Stimulated activated CD4-positive, alpha-beta T cell treated with anti-CD3 and anti-CD28 coated beads, Interleukin-15, amount 100 ng/mL, for 24 hours (primary cell): ENCODE measurements at regions not wholly inside any gene's neighbourhood (a gene's known extent, or its start where the extent isn't known, plus 50 kb on each side); places are given as distances from the start of the nearest gene placed in this dataset.
"Not testable (repeated sequence)": the region's sequence is repeated elsewhere in the genome, so short reads cannot be mapped to it uniquely, and the experiment has no call there.

Experiments
- DNase-seq: peaks from one replicate; pipeline ENCODE4 v3.0.0-alpha.2; 2020

DNA sequence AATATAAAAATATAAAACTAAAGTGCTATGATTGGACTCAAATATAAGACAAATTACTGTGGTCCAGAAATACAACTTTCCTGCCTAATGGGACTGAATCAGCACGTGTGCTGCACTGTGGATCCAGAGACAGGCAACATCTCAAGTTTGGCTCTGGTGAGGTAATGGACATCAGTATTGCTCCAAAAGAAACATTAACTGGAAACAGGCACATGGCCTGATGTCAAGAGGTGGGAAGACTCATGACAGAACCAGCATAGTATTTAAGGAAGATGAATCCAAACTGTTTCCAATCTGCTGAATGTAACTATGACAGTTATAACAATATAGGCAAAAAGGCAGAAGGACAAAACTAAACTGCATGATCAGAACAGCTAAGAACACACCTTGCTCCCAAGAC is 354.6 kb downstream of the FSIP2 start:
- DNase-seq: no peak

- no peak for DNase-seq
Measured at GRCh38 chr2:186098821-186099220, 360.2 kb downstream of the FSIP2 start.

DNA sequence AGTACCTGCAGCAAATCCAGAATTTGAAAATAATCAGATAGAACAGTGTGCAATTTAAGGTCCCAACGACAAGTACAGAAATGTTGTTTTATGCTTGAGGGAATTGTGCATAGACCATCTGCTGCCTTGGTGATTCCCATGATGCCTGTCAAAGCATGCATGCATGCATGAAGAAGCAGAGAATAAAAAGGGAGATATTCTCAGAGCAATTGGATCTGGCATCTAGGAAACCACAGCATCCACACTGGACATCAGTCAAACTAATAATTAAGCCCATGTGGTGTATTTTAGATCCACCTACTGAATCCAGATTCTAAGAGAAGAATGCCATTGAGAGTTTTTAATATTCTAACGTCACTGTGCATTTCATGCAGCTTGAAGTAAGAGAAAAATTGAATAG is 361.2 kb downstream of the FSIP2 start:
- DNase-seq: no peak

DNA sequence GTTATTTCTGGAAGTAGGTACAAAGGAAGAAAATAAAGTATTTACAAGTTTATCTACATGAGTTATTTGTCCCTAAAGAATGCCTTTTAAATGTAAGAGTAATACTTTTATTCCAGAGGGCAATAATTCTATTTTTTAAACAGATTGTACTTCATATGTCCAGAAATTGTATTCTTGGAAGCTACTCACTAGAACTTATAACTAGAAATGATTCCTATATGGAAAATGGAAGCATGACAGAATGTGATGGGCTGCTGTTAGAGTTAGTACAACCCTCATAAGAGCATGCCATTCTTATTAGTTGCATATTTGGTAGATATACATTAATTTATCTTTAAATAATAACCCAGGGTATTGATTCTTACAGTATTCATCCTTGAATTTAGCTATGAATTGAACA is 362.0 kb downstream of the FSIP2 start:
- DNase-seq: no peak

DNA sequence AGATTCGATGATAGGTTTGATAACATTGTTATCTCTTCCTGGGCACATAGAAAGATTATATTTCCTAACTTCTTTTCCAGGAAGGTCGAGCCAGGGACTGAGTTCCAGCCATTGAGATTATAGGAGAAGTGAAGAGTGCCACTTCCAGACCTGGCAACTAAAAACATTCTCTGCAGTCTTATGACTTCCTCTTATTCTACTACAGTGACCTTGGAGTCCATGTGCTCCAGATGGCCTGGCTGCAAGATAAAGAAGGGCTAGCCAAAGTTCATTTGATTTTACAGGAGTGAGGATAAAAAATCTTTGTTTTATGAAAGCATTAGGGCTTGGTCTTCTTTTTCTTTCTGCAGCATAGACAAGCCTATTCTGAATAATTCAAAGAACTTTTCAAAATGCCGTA is 363.0 kb downstream of the FSIP2 start:
- no peak for DNase-seq

GRCh38 chr2:186103276-186103675 is 364.7 kb downstream of the FSIP2 start:
- DNase-seq: no peak

- DNase-seq: no peak
Measured at GRCh38 chr2:186105016-186105724, 366.6 kb downstream of the FSIP2 start.

GRCh38 chr2:186108470-186108869 is 369.9 kb downstream of the FSIP2 start:
- DNase-seq: no peak

- no peak for DNase-seq
Measured at GRCh38 chr2:186113284-186113683, 372.8 kb upstream of the ZC3H15 start.

- DNase-seq: no peak
Measured at GRCh38 chr2:186125156-186125555, 360.9 kb upstream of the ZC3H15 start.

DNA sequence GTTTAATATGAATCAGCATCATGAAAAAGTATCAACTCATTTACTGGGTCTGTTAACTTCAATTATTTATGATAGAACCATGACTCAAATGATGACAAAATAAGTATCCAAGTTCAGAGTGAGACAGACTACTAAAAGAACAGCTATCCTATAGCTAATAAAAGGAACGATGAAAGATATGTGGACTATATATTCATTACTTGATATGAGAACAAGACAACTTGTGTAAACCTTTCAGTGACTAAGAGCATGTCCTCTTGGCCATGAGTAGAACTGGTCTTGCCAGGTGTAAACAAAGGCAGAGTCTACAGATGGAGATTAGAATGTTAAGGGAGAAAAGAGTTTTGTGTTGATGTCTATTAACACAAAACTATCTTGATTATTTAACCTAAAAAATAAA is 360.4 kb upstream of the ZC3H15 start:
- DNase-seq: no peak

DNA sequence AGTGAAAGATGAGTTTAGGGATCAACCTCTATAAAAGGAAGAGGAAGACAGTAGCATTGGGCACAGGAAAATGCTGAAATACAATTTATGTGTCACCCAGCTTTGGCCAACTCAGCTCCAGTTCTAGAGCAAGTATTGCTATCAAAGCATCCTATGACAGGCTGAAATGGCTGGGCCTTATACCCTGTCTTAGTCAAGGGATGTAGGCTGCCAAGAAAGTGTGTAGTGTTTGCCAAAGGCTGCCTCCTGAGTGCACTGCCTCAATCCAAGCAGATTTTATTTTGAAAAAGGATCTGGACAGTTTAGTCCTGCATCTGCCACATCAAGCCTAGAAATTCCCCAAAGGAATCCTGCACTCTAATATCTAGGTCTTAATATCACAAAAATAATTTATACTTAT is 359.9 kb upstream of the ZC3H15 start:
- DNase-seq: no peak

DNA sequence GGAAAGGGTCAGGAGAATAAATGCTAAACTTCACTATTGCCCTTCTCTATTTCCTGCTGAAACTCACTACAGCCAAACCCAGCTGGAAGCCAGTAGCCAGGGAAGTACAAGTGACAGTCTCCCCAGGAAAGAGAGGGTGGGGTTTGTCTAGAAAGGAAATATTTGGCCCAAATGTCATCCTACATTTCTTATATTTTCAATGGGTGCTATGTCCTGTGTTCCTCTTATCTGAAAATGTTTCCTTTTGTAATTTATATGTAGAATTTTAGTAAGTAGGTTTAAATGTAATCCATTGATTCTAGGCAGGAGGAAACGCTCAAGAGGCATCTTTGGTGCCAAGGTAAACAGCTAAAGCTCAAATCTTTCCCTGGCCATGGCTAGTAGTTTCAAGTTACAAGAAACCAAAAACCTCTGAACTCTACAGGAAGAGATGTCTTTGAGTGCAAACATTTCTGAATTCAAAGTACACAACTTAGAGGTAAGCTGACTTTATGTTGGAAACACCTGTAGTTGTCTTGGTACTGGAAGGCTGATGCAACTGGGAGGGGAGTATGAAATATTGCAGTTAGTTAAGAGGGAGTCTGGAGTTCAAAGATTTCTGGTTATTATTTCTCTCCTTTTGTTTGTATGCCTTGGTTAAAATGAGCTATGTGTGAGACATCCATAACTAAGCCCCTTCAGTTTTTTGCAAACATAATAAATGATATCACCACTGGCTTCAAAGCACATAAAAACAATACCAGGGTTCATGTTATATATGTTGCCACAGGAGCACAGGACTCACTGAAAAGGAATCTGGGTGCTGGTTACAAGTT is 356.1 kb upstream of the ZC3H15 start:
- no peak for DNase-seq

GRCh38 chr2:186130748-186131641 is 355.1 kb upstream of the ZC3H15 start:
- no peak for DNase-seq

- no peak for DNase-seq
Measured at GRCh38 chr2:186135686-186136085, 350.4 kb upstream of the ZC3H15 start.

GRCh38 chr2:186136860-186137259 is 349.2 kb upstream of the ZC3H15 start:
- DNase-seq: no peak

DNA sequence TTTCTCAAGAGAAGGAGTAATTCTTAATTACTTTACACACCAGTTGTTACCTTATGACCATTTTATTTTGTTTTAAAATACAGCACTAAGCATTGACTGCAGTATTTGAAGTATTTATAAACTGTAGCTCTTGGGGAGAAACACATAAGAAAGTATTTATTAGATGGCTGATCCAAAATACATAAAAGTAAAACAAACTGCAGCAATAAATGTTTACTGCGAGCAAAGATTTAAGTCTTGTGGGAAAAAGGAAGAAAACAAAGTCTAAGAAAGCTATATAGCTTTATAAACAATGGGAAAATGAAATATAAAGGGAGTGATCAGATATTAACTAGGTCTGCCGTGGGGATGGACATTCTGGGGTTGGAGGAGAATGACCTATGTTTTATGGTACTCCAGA is 347.2 kb upstream of the ZC3H15 start:
- no peak for DNase-seq

DNA sequence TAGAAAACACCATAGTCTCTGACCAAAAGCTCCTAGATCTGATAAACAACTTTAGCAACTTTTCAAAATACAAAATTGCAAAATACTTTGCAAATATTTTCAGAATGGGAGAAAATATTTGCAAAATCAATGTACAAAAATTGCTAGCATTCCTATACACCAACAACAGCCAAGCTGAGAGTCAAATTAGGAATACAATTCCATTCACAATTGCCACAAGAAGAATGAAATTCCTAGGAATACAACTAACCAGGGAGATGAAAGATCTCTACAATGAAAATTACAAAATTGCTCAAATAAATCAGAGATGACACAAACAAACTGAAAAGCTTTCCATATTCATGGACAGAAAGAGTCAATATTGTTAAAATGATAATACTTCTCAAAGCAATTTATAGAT is 327.0 kb upstream of the ZC3H15 start:
- no peak for DNase-seq

DNA sequence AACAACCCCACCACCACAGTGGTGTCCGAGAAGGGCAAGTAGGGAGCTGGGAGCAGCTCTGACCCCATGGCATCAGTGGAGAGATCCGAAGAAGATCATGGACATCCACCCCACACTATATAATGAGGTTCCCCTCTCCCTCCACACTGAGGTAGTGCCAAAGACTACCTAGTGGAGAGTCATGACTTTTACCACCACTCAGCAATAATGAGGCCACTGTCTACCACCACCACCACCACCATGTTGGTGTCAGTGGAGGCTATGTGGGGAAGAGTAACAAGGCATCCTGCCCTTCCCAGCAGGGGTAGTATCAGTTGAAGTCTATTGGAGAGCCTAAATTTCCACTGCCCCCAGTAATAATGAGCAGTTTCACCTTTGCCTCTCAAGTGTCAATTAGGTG is 321.7 kb upstream of the ZC3H15 start:
- DNase-seq: no peak

- no peak for DNase-seq
Measured at GRCh38 chr2:186170693-186171092, 315.4 kb upstream of the ZC3H15 start.

GRCh38 chr2:186181625-186182024 is 304.4 kb upstream of the ZC3H15 start:
- DNase-seq: no peak

DNA sequence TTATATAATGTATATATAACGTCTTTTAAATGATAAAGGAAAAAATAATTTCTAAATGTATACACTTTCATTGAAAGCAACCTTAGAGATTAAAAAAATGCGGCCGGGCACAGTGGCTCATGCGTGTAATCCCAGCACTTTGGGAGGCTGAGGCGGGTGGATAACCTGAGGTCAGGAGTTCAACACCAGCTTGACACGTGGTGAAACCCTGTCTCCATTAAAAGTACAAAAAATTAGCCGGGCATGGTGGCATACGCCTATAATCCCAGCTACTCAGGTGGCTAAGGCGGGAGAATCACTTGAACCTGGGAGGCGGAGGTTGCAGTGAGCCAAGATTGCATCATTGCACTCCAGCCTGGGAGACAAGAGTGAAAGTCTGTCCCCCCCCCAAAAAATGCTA is 303.7 kb upstream of the ZC3H15 start:
- not testable (repeated sequence) for DNase-seq

- DNase-seq: no peak
Measured at GRCh38 chr2:186183406-186183805, 302.7 kb upstream of the ZC3H15 start.

DNA sequence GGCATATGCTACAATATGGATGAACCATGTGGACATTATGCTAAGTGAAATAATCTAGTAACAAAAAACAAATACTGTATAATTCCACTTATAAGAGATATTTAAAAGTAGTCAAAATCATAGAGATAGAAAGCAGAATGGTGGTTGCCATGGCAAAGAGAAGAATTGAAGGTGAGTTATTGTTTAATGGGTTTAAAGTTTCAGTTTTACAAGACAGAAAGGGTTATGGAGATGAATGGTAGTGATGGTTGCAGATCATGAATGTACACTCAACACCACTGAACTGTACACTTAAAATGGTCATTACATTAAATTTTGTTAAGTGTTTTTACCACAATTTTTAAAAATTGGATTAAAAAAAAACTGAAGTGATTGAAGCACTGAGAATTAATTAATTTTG is 298.2 kb upstream of the ZC3H15 start:
- no peak for DNase-seq
